Adrenal gland (tissue), 9 donors: ENCODE measurements at regions not wholly inside any gene's neighbourhood (a gene's known extent, or its start where the extent isn't known, plus 50 kb on each side); places are given as distances from the start of the nearest gene placed in this dataset.
A peak's percentile ranks its signal among the peaks of the same experiment; 100 is the strongest.

Experiments
- DNase-seq, 7 donors: peaks; one replicate each; pipeline ENCODE4 v3.0.0-alpha.2; 2019 to 2020
- H3K27ac ChIP-seq, 5 donors: fragments of 200-600 bp; sonication (generic) in 4 of 5; 1 replicate in 3 of 5; 2 replicates in 2 of 5; pipeline versions ENCODE4 v1.5.1 to v1.8.0; 2016 to 2020; ENCODE audit warnings: mild to moderate bottlenecking in 1 of 5
- H3K27me3 ChIP-seq: fragments of 200-600 bp; 2 replicates; pipeline ENCODE4 v1.8.0; 2021
- H3K36me3 ChIP-seq, 2 donors: fragments of 200-600 bp; replicated peaks in 1 of 2; 1 replicate in 1 of 2; 2 replicates in 1 of 2; pipeline versions ENCODE4 v1.5.1 to v1.8.0; 2018 to 2022
- H3K4me1 ChIP-seq, 2 donors: fragments of 200-600 bp; replicated peaks in 1 of 2; 1 replicate in 1 of 2; 2 replicates in 1 of 2; pipeline versions ENCODE4 v1.5.1 to v1.8.0; 2018 to 2021
- H3K4me3 ChIP-seq, 4 donors: fragments of 200-600 bp; sonication (generic) in 3 of 4; one replicate each; pipeline ENCODE4 v1.5.1; 2016 to 2018
- H3K9me3 ChIP-seq, 3 donors: fragments of 200-600 bp; sonication (generic) in 1 of 3; replicated peaks in 1 of 3; 1 replicate in 2 of 3; 2 replicates in 1 of 3; pipeline versions ENCODE4 v1.5.1 to v1.8.0; 2016 to 2021
- POLR2A ChIP-seq, 2 donors: fragments of 450-650 bp; IDR thresholded peaks; one replicate each; pipeline ENCODE4 v1.6.1; 2017; ENCODE audit warnings: antibody characterized with exemption in 2 of 2, mild to moderate bottlenecking in 2 of 2, moderate library complexity in 1 of 2
- WGBS, 4 donors: extraction: QIAGEN DNeasy Blood & Tissue Kit in 2 of 4; methylation state at CpG; one replicate each; pipeline versions ENCODE4 v1.1.5 to v1.1.7; 2013 to 2017; 5-methylcytosine and 5-hydroxymethylcytosine counted together
- intact Hi-C, 2 donors: fragments of 100-400 bp; cut with DNase I; formaldehyde crosslinking; loops; one replicate each; pipeline versions ENCODE4 v1.14.1 to v1.15.0; 2022 to 2023
- TF ChIP-seq, protein P1 (sequence below), 6 experiments: fragments of 450-650 bp in 4 of 6; fragments of 200-600 bp in 2 of 6; sonication (generic) in 1 of 6; IDR thresholded peaks; 1 replicate in 5 of 6; 2 replicates in 1 of 6; pipeline versions ENCODE4 v1.5.1 to v1.8.0; 2016 to 2021; ENCODE audit warnings: antibody characterized with exemption in 6 of 6, mild to moderate bottlenecking in 2 of 6, moderate library complexity in 1 of 6
- donor health status: healthy with polysubstance abuse.
- donor health status: Bipolar disorder and iron deficiency.
- donor health status: DM: yes; HTN: yes; CAD: no.
- donor health status: DM: no; HTN: no; CAD: no.
- donor health status: DM: no; HTN: no; CAD: no.

DNA sequence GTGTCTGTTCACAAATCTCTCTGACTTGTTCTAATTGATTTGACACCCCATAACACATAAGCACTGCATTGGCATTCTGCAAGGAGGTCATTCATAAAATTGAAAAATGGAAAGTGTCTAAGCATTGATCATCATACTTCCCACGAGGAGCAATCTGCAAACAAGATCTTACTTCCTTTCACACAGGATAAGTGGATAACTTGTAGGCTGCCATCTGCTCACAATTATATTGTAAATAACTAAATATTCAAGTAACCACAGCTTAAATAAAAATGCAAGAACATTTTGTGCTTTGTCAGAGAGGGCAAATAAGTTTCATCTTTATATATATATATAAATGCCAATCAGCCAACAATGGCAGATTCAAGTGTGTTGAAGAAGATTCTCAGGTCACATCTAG is 264.8 kb upstream of the ZC3H12C start:
- TF ChIP-seq, protein P1, sequence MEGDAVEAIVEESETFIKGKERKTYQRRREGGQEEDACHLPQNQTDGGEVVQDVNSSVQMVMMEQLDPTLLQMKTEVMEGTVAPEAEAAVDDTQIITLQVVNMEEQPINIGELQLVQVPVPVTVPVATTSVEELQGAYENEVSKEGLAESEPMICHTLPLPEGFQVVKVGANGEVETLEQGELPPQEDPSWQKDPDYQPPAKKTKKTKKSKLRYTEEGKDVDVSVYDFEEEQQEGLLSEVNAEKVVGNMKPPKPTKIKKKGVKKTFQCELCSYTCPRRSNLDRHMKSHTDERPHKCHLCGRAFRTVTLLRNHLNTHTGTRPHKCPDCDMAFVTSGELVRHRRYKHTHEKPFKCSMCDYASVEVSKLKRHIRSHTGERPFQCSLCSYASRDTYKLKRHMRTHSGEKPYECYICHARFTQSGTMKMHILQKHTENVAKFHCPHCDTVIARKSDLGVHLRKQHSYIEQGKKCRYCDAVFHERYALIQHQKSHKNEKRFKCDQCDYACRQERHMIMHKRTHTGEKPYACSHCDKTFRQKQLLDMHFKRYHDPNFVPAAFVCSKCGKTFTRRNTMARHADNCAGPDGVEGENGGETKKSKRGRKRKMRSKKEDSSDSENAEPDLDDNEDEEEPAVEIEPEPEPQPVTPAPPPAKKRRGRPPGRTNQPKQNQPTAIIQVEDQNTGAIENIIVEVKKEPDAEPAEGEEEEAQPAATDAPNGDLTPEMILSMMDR (IDR thresholded peaks at IDR 0.05), result no peak
- H3K4me1 ChIP-seq, result no peaks in the 10 kb centered on the region
- intact Hi-C loops, result no loop called here
- H3K27ac ChIP-seq, result no peak overlapping the region
- H3K4me3 ChIP-seq, result no peak overlapping the region
- WGBS, 4 donors, result 36 to 57% (median 48%) methylated on average over 1 of the region's 1 CpG
- no peaks in the 10 kb centered on the region for H3K9me3 ChIP-seq
- no peak for DNase-seq
- no peaks in the 10 kb centered on the region for H3K27me3 ChIP-seq
- no peaks in the 10 kb centered on the region for H3K36me3 ChIP-seq

DNA sequence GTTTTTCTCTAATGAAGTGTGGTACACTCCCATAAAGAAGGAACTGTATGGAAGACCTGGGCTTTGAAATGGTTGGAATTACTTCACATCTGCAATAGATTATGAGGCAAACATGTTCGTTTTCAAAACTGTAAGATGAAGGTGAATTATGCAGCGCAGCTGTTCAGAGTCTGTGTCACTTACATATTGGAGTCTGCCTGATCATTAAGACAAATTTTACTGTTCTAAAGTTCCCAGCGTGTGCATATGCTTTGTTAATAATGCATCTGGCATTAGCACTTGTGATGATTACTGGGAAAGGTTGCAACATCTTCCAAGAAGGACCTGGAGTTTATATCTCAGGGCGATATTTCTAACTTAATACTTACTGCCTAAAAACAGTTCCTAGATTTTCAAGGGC is 255.2 kb upstream of the ZC3H12C start:
- no peak for DNase-seq
- TF ChIP-seq, protein P1 (IDR thresholded peaks at IDR 0.05), result no peak
- TF ChIP-seq POLR2A (IDR thresholded peaks at IDR 0.05), result no peak
- Histone ChIP-seq H3K27ac (no peak overlapping the region), H3K36me3 (no peaks in the 10 kb centered on the region), H3K9me3 (no peaks in the 10 kb centered on the region), H3K4me1 (no peaks in the 10 kb centered on the region), H3K4me3 (no peak overlapping the region), H3K27me3 (no peaks in the 10 kb centered on the region)
- intact Hi-C loops, result no loop called here
- WGBS, 4 donors, result 68 to 79% (median 71%) methylated on average over 4 of the region's 4 CpGs

- no peak overlapping the region for H3K4me3 ChIP-seq
- WGBS, 4 donors, result 26 to 36% (median 28%) methylated on average over 1 of the region's 1 CpG
- H3K4me1 ChIP-seq, result peaks cover 0 to 9% of the 10 kb centered on the region in 2 donors
- no peaks in the 10 kb centered on the region for H3K36me3 ChIP-seq
- H3K27ac ChIP-seq, result no peak overlapping the region
- H3K27me3 ChIP-seq, result no peaks in the 10 kb centered on the region
- no peaks in the 10 kb centered on the region for H3K9me3 ChIP-seq
- TF ChIP-seq POLR2A (IDR thresholded peaks at IDR 0.05), result no peak
- TF ChIP-seq, protein P1 (IDR thresholded peaks at IDR 0.05), result no peak
- intact Hi-C loops, result no loop called here
- DNase-seq, result peak in 4 of 7 donors; percentile 29 to 39 (median 35)
Measured at GRCh38 chr11:109845437-109845836, 247.8 kb upstream of the ZC3H12C start.

GRCh38 chr11:109847621-109848020 is 245.6 kb upstream of the ZC3H12C start:
- Histone ChIP-seq H3K27ac (no peak overlapping the region), H3K27me3 (no peaks in the 10 kb centered on the region), H3K9me3 (no peaks in the 10 kb centered on the region), H3K4me1 (peaks cover 0 to 9% of the 10 kb centered on the region in 2 donors), H3K4me3 (no peak overlapping the region), H3K36me3 (no peaks in the 10 kb centered on the region)
- intact Hi-C loops, result no loop called here
- TF ChIP-seq, protein P1 (IDR thresholded peaks at IDR 0.05), result no peak
- TF ChIP-seq POLR2A (IDR thresholded peaks at IDR 0.05), result no peak
- WGBS, 4 donors, result 48 to 58% (median 54%) methylated on average over 1 of the region's 1 CpG
- DNase-seq, result no peak
